ENCODE measurements at regions not wholly inside any gene's neighbourhood (a gene's known extent, or its start where the extent isn't known, plus 50 kb on each side); places are given as distances from the start of the nearest gene placed in this dataset.

GRCh38 chrX:20522420-20522819 lies 255.7 kb upstream of the RPS6KA3 start:
- no peak for DNase-seq (ENCODE audit: low spot score)

GRCh38 chrX:20521222-20521621 lies 254.5 kb upstream of the RPS6KA3 start:
- DNase-seq (ENCODE audit: low spot score), result peak; percentile 73

- DNase-seq (ENCODE audit: low spot score), result no peak
These were observed 253.1 kb upstream of the RPS6KA3 start for GRCh38 chrX:20519826-20520225.

- peak; percentile 14 for DNase-seq (ENCODE audit: low spot score)
These were observed 252.4 kb upstream of the RPS6KA3 start for GRCh38 chrX:20519146-20519545.

GRCh38 chrX:20517565-20517964 lies 250.9 kb upstream of the RPS6KA3 start:
- DNase-seq (ENCODE audit: low spot score), result peak; percentile 63

- DNase-seq (ENCODE audit: low spot score), result peak; percentile 98
These were observed 249.2 kb upstream of the RPS6KA3 start for GRCh38 chrX:20515841-20516461.

GRCh38 chrX:20514358-20514757 lies 247.6 kb upstream of the RPS6KA3 start:
- DNase-seq (ENCODE audit: low spot score), result peak; percentile 93

GRCh38 chrX:20513185-20513584 lies 246.5 kb upstream of the RPS6KA3 start:
- DNase-seq (ENCODE audit: low spot score), result peak; percentile 31

- DNase-seq (ENCODE audit: low spot score), result no peak
These were observed 245.1 kb upstream of the RPS6KA3 start for GRCh38 chrX:20511792-20512191.

GRCh38 chrX:20507901-20508620 lies 241.4 kb upstream of the RPS6KA3 start:
- DNase-seq (ENCODE audit: low spot score), result peak; percentile 22

GRCh38 chrX:20506739-20507138 lies 240.0 kb upstream of the RPS6KA3 start:
- DNase-seq (ENCODE audit: low spot score), result peak; percentile 35

- DNase-seq (ENCODE audit: low spot score), result no peak
These were observed 234.2 kb upstream of the RPS6KA3 start for GRCh38 chrX:20500949-20501348.

GRCh38 chrX:20500171-20500865 lies 233.6 kb upstream of the RPS6KA3 start:
- no peak for DNase-seq (ENCODE audit: low spot score)

GRCh38 chrX:20499763-20500162 lies 233.1 kb upstream of the RPS6KA3 start:
- DNase-seq (ENCODE audit: low spot score), result no peak

GRCh38 chrX:20498851-20499635 lies 232.3 kb upstream of the RPS6KA3 start:
- no peak for DNase-seq (ENCODE audit: low spot score)

GRCh38 chrX:20495575-20495974 lies 228.9 kb upstream of the RPS6KA3 start:
- DNase-seq (ENCODE audit: low spot score), result no peak

GRCh38 chrX:20488473-20488872 lies 221.8 kb upstream of the RPS6KA3 start:
- DNase-seq (ENCODE audit: low spot score), result no peak

GRCh38 chrX:20487227-20487626 lies 220.5 kb upstream of the RPS6KA3 start:
- peak; percentile 61 for DNase-seq (ENCODE audit: low spot score)

GRCh38 chrX:20481632-20482031 lies 214.9 kb upstream of the RPS6KA3 start:
- no peak for DNase-seq (ENCODE audit: low spot score)

GRCh38 chrX:20479896-20480295 lies 213.2 kb upstream of the RPS6KA3 start:
- no peak for DNase-seq (ENCODE audit: low spot score)

GRCh38 chrX:20479048-20479447 lies 212.3 kb upstream of the RPS6KA3 start:
- no peak for DNase-seq (ENCODE audit: low spot score)

GRCh38 chrX:20477836-20478524 lies 211.3 kb upstream of the RPS6KA3 start:
- DNase-seq (ENCODE audit: low spot score), result no peak
